HT1080 (cell line): ENCODE measurements at regions not wholly inside any gene's neighbourhood (a gene's known extent, or its start where the extent isn't known, plus 50 kb on each side); places are given as distances from the start of the nearest gene placed in this dataset.
"Not testable (repeated sequence)": the region's sequence is repeated elsewhere in the genome, so short reads cannot be mapped to it uniquely, and the experiment has no call there.

ENCODE experiments used
- DNase-seq: peaks from one replicate; pipeline ENCODE4 v3.0.0-alpha.2; 2015; ENCODE audit warnings: low read depth

DNA sequence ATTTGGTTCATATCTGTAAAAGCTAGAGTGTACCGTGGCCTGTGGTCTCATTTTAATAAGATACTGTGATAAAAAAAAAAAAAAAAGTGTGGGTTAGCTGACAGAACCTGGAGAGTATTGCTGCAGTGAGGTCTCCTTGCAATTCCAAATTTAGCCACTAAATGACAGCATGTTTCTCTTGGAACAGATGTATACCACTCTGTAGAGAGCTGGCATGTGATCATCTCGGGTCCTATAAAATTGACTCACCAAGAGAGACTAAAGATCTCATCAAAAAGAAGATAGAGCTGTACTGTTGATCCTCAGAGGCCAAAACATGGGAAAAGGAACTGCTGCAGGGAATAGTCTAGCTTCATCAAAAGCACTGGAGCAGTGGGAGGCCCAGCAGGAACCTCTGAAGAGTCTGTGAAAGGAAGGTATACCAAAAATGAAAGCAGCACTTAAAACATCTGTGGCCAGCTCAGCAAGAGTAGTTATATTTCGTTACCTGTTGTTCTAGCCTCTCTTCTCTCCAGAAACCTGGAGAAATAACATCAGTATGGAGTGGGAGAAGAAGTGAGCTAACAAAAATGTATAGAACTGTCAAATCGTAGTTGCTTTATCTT is 826.8 kb downstream of the EFNA5 start:
- DNase-seq = peak; percentile 64

DNA sequence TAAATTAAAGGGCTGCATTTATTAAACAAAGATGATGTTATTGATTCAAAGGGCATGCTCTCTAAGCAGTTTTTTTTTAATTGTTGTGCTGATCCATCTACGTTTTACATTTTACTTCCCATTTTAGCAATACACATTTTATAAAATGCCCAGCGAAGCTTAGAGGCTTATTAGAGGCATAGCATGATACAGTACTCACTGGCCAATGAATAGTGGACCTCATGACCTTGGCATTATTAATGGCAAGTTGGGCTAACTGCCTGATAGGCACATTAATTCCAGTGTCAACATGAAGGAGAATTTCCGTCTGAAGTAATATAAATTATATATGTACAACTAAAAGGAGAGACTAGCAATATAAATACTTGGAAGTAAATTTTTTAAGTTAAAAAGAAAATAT is 837.2 kb downstream of the EFNA5 start:
- DNase-seq = no peak

DNA sequence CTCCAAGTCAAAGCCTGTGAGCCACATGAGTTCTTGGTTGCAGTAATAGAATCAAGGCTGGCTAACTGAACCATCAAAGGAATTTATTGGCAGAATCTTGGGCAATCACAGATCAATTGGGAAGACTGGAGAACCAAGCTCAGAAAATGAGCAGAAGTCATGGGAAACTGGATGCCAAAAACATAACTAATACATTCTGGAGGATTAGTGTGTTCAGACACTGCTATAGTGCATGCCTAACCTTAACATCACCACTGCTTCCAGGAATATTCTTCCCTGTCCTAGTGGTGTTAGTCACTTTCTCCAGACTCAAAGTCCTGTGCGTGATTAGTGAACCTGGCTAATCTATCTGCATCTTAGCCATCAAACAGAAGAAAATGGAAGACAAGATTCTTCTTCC is 843.7 kb downstream of the EFNA5 start:
- DNase-seq = no peak

DNA sequence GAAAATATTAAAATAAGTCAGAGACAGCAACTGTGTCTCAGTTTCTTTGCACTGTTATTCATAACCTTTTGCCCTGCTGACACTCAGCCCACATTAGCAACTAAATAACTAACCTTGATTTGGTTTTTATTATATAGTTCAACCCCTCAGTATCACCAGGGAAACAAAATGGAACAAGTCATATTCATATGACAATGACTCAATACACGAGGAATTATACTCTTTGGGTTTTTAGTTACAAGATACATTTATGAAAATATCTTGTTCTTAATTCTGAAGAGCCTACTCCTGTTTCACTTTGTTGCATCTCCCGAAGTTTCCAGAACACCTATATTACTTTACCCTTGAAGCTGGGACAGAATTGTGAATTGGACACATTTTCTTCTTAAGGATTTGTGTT is 845.4 kb downstream of the EFNA5 start:
- no peak for DNase-seq

DNA sequence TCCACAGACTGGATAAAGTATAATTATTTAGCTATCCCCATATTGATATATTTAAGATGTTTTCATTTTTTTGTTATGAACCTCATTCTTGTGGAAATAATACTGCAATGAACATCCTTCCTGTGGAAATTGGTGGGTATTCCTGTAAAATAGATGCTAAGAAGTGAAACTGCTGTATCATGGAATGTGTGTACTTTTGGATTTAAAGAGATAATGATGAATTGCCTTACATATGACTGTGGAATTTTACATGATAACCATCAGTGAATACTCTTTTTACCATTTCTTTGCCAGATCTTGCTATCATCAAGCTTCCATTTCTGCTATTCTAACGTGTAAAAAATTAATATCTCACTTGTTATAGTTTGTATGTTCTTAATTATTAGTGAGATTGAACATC is 847.9 kb downstream of the EFNA5 start:
- DNase-seq = no peak

DNA sequence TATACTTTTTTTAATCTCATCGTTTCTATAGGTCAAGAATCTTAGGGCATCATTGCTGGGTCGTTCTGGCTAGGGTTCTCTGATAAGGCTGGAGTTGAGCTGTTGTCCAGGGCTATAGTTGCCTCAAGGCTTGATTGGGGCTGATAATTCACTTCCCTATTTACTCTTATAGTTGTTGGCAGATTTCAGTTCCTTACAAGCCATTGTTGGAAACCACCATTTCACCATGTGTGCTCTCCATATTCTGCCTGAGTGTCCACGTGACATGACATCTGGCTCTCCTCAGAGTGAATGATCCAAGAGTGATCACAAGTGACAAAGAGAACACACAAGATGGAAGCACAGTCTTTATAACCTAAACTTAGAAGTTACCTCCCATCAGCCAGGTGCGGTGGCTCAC is 852.2 kb downstream of the EFNA5 start:
- DNase-seq = no peak

DNA sequence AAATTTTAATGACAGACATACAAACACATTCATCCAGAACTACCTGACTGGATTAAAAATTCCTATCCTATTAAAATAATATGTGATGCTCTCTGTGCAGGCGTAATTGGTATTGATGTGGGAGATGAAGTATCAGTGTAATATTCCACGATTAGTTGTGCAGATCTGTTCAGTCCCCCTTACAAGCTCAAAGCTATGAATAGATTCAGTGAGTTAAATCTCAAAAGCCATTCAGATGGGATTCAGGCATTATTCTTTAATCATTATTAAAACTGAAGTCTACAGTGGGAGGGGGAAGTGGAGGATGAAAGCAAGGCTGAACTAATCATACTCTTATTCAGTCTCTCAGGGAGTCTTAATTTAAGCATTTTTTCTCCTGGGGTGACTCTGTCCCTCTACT is 855.8 kb downstream of the EFNA5 start:
- DNase-seq = no peak

DNA sequence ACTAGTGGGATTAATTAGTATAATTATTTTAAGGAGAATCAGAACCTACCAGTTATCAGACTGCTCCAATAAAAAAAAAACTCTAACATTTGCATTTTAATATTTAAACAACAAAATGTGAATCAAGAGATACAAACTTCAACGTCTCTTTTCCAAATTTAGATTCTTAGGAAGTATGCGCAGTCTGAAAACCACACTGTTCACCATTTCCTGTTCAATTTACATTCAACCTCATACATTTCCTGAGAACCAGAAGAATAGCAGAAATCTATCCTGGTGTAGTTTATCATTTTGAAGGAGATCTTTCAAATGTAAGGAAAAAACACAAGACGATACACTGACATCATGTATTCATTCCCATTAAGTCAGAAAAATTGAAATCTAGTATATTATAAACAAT is 869.2 kb downstream of the EFNA5 start:
- no peak for DNase-seq

DNA sequence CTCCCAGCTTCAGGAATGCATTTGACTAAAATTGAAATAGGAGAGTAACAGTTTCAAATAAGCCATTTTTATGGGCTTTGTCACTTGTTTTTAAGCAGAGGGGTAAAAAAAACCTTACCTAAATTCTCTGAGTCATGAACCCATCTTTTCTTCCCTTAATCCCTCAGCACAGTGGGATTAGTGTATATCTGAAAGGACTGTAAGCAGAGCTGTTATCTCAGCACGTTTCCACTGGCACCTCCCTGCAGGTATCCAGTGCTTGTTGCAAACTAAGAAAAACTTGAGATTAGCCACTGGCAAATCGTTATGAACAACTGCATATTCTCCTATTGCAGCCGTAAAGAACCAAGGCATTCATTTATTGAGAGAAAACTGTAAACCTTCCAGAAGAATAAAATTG is 872.7 kb downstream of the EFNA5 start:
- DNase-seq = no peak

DNA sequence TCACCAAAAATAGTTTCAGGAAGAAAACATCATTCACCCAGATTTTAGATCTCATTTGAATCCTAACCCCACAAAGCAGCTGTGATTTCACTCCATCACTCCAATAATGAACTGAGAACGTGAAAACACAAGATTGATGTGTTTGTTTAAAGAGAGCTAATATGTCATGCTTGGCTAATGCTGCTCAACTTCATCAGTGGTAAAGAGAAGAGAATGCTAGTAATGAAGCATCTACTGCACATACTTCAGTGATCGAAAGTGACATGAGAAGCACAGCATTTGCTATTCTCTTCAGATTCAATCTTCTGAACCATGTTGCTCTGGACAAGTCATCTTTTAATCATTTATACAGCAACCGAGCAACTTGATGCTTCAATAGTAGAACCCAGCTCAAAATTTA is 874.7 kb downstream of the EFNA5 start:
- DNase-seq = no peak

DNA sequence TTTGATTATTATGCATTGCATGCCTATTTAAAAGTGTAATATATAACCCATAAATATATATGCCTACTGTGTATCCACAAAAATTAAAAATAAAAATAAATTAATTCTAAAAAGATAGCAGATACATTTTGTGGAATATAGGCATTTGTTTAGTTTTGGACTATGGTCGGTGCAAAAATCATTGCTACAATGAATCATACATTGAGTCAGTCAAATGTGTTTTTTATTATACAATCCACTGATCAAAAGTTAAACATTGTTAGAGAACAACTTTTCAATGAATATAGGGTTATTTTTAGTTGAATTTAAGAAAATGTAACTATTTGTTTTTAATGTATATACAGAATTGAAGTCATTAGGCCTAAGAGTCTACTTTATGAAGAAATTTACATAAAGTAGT is 885.9 kb downstream of the EFNA5 start:
- DNase-seq = no peak

DNA sequence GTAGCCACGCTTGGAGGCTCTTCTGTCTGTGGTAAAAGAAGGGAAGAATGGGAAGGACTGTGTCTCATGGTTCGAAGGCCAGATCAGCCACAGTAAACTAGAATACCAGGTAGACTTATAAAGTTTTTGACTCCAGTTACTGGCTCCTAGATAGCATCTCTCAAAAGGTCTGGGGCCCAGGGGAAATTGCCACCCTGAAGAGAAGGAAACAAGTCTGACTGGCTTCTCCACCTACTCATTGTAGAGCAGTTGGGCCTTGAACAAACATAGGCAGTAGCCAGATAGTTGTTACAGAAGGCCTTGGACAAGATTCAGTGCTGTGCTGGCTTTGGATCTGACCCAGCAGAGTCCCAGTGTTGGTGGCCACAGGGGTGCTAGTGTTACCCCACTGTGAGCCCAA is 890.4 kb downstream of the EFNA5 start:
- DNase-seq = no peak

DNA sequence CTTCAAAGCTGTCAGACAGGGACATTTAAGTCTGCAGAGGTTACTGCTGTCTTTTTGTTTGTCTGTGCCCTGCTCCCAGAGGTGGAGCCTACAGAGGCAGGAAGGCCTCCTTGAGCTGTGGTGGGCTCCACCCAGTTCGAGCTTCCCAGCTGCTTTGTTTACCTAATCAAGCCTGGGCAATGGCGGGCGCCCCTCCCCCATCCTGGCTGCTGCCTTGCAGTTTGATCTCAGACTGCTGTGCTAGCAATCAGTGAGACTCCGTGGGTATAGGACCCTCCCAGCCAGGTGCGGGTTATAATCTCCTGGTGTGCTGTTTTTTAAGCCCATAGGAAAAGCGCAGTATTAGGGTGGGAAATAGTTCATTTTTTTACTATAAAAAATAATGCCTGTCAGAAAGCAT is 894.2 kb downstream of the EFNA5 start:
- DNase-seq = not testable (repeated sequence)

DNA sequence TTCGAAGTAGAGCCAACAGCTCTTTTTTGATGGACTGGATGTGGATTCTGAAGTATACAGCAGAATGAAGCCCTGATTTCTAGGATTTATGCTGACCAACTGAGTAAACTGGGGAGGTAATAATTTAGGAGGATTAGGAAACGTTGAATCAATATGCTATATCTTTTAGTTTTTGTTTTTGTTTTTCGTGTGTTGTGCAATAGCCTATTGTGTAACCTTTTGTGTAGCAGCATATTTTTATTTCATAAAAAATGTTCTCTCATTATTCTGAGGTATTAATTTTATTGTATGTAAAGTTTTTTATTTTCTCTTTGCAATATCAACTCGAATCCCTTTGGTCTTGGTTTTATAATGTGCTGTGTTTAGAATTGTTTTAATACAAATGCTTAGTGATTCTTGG is 902.3 kb downstream of the EFNA5 start:
- no peak for DNase-seq

DNA sequence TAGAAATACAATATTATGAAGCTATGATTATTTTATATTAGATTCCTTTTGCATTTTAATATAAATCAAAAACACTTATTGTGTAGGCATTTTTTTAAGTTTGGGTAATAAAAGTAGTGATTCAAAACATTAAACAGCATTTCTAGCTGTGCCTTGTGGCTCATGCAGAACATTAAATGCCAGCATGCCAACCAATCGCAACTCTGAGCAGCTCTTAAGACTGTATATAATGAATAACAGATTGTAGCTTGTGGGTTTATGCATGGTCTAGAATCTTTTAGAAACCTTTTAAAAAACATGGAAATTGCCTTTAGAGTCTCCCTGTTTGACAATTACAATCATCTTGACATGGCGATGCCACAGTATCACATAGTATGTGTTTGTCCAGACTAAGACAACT is 903.8 kb downstream of the EFNA5 start:
- no peak for DNase-seq

DNA sequence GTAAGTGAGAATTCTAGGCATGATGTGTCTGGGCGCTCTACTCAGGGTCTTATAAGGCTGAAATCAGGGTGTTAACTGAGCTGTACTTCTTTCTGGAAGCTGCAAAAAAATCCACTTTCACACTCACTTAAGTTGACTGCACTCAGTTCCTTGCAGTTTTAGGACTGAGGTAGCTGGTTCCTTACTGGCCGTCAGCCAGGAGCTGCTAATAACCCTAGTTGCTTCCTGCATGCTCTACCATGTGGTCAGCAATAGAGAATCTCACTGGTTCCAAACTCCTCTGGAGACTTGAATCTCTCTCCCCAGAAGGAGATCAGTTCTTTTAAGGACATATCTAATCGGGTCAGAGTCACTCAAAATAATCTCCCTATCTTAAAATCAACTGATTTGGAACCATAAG is 911.2 kb downstream of the EFNA5 start:
- DNase-seq = peak; percentile 5

DNA sequence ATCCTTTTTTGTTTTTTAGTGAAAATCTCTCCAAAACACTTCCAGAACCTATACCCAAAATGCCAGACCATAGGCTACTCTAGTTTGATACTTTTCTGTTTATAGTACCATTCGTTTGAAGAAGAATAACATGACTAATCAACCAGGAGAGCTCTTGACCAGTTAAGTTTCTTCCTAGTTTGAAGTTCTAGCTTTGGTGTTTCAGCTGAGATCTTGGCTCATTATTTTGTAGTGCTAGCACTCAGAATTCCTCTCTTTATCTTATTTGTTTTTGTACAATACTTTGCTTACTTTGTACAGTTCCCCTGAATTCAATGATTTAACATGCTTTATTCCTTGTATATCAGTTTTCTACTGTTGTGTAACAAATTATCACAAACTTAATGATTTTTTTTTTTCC is 911.6 kb downstream of the EFNA5 start:
- DNase-seq = no peak

DNA sequence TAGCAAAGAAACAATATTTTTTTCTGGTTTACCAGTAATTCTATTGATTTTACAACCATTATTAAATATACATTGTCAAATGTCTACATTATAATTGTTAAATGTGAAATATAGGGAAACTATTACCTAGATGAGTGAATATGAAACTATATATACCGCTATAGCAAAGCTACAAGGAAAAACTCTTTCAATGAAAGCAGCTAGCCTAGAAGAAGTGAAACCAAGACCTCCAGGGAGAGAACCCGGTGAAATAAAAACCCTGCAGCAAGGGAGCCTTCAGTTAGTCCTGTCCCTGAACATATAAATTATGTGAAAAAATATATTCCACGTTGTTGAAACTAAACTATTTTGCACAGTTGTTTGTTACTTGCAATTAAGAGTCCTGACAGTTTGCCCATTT is 913.1 kb downstream of the EFNA5 start:
- DNase-seq = no peak

DNA sequence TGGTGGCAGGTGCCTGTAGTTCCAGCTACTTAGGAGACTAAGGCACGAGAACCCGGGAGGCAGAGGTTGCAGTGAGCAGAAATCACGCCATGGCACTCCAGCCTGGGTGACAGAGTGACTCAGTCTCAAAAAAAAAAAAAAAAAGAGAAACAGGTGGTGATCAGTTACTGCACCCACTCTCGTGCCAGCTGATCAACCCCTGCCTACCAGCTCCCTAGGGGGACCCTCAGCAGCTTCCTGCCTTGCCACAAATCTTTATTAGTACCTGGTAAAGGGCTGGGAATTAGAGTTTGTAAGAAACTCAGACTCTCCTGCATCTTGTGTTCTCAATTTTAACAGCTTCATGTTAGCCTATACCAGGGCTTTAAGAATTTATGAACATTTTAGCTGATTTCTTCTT is 914.9 kb downstream of the EFNA5 start:
- DNase-seq = no peak

DNA sequence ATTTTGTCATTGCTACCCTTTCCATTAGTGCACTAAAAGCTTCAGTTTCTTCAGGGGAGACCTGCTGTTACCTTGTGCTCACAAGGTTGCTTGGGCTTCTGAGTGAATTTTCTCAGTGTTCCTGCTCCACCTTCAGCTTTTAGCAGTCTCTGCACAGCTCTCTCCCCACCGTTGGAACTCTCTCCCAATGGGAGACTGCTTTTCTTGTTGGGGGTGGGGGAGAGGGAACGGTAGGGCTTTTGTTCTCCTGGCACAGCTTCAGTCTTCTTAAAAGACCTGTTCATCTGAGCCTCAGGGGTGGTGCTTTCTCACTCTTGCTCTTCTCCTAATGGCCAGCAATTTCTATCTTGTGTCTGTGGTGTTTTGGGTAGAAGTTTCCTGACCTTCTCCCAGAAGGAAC is 915.7 kb downstream of the EFNA5 start:
- no peak for DNase-seq

DNA sequence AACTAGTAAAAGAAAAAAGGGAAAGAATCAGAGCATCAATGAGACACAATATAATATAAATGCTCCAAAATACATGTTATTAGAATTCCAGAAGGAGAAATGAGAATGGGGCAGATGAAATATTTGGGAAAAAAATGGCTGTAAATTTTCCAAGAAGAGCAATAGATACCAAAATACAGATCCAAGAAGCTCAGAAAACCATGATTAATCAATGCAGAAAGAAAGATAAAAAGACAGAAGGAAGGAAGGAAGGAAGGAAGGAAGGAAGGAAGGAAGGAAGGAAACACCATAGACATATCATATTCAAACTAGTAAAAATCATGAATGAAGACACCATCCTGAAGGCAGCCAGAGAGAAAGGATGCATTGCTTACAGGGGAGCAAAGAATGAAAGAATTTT is 920.9 kb downstream of the EFNA5 start:
- DNase-seq = no peak

DNA sequence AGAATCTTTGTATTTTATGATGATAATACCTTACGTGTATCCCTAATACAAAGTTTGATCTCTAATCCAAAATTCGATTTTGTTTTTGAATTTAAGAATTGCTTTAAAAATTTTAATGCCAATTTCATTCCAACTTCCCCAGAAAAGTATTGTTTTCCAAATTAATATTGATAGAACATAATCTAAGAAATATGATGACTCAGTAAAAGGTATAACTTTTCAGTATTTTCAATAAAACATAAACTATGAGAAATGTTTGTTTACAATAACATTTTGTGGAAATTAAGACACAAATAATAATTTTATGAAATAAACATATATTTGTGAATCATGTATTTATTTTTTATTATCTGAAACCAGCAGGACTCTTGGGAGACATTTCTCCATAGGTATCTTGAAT is 931.6 kb downstream of the EFNA5 start:
- no peak for DNase-seq

DNA sequence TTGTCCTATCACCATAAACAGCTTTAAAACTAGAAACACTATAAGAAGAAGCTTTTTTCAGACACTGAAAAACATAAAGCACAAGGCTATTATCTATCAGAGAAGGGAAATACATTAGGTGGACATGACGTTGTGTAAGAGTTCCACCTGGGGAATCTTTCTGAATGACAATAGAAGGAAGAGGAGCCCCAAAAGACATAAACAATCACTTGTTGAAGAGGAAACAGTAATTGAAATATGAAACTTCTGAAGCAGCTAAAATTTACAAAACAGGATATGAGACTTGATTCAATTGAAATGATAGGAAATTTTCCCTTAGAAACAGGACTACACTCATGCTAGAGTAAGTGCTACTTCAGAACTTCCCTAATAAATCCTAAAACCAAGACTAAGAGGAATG is 933.6 kb downstream of the EFNA5 start:
- DNase-seq = no peak

DNA sequence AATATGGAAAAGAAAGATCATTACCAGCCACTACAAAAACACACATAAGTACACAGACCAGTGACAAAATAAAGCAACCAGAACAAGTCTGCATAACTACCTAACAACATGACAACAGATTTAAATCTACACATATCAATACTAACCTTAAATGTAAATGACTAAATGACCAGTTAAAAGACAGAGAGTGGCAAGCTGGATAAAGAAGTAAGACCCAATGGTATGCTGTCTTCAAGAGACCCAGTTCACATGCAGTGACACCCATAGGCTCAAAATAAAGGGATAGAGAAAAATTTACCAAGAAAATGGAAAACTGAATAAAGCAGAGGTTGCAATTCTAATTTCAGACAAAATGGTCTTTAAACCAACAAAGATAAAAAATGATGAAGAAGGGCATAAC is 938.1 kb downstream of the EFNA5 start:
- no peak for DNase-seq
